DOHH2 (cell line): ENCODE measurements at regions not wholly inside any gene's neighbourhood (a gene's known extent, or its start where the extent isn't known, plus 50 kb on each side); places are given as distances from the start of the nearest gene placed in this dataset.

ENCODE experiments used
- H3F3A ChIP-seq: fragments of 200-600 bp; sonication (generic), shearing (Covaris generic); 2 replicates; pipeline ENCODE4 v1.6.0; 2016; ENCODE audit warnings: antibody characterized with exemption, mild to moderate bottlenecking; ENCODE audit not compliant: control insufficient read depth, insufficient read depth
- H3K27ac ChIP-seq: fragments of 200-600 bp; sonication (generic); 2 replicates; pipeline ENCODE4 v1.5.1; 2014; ENCODE audit warnings: low read depth, mild to moderate bottlenecking, low read length, moderate library complexity
- H3K27me3 ChIP-seq: fragments of 200-600 bp; sonication (generic); 2 replicates; pipeline ENCODE4 v1.6.1; 2014; ENCODE audit warnings: mild to moderate bottlenecking, low read length, mixed read lengths; ENCODE audit not compliant: control insufficient read depth
- H3K36me3 ChIP-seq: fragments of 200-600 bp; sonication (generic); 2 replicates; pipeline ENCODE4 v1.6.1; 2014; ENCODE audit warnings: mild to moderate bottlenecking, low read length, moderate library complexity, mixed read lengths; ENCODE audit not compliant: control insufficient read depth
- H3K4me1 ChIP-seq: fragments of 200-600 bp; sonication (generic); 2 replicates; pipeline ENCODE4 v1.6.1; 2014; ENCODE audit warnings: mild to moderate bottlenecking, low read length, mixed read lengths; ENCODE audit not compliant: control insufficient read depth
- H3K4me2 ChIP-seq: fragments of 200-600 bp; sonication (generic); 2 replicates; pipeline ENCODE4 v1.6.0; 2014; ENCODE audit warnings: mild to moderate bottlenecking, low read length, moderate library complexity
- H3K4me3 ChIP-seq: fragments of 200-600 bp; sonication (generic); 2 replicates; pipeline ENCODE4 v1.5.1; 2014; ENCODE audit warnings: mild to moderate bottlenecking, low read length, mixed read lengths
- H3K79me2 ChIP-seq: fragments of 200-600 bp; sonication (generic); 2 replicates; pipeline ENCODE4 v1.6.1; 2014; ENCODE audit warnings: mild to moderate bottlenecking, low read length, mixed read lengths; ENCODE audit not compliant: control insufficient read depth
- H3K9me2 ChIP-seq: fragments of 200-600 bp; sonication (generic); replicated peaks from 2 replicates; pipeline ENCODE4 v1.6.1; 2014; ENCODE audit warnings: mild to moderate bottlenecking, low read length, mixed read lengths; ENCODE audit not compliant: control insufficient read depth
- H3K9me3 ChIP-seq: fragments of 200-600 bp; sonication (generic); 2 replicates; pipeline ENCODE4 v1.6.1; 2014; ENCODE audit warnings: antibody characterized with exemption, low read length, mixed read lengths; ENCODE audit not compliant: control insufficient read depth, insufficient read depth
- H4K20me1 ChIP-seq: fragments of 200-600 bp; sonication (generic); 2 replicates; pipeline ENCODE4 v1.6.0; 2014; ENCODE audit warnings: low read depth, mild to moderate bottlenecking, antibody characterized with exemption, low read length, moderate library complexity; ENCODE audit not compliant: control insufficient read depth, insufficient read depth
- CTCF ChIP-seq: fragments of 200-600 bp; sonication (generic); IDR thresholded peaks from one replicate; pipeline ENCODE4 v1.5.1; 2014; ENCODE audit warnings: antibody characterized with exemption, mild to moderate bottlenecking, low read depth, low read length; ENCODE audit not compliant: poor library complexity, severe bottlenecking
- EZH2phosphoT487 ChIP-seq: fragments of 200-600 bp; sonication (generic); IDR thresholded peaks from 2 replicates; pipeline ENCODE4 v1.6.1; 2017; ENCODE audit warnings: borderline replicate concordance, mild to moderate bottlenecking, antibody characterized with exemption, low read length, moderate library complexity, mixed read lengths

GRCh38 chr7:114364151-114364550, 50.5 kb upstream of the FOXP2 start:
- H3K9me2 ChIP-seq: no peaks in the 10 kb centered on the region

DNA sequence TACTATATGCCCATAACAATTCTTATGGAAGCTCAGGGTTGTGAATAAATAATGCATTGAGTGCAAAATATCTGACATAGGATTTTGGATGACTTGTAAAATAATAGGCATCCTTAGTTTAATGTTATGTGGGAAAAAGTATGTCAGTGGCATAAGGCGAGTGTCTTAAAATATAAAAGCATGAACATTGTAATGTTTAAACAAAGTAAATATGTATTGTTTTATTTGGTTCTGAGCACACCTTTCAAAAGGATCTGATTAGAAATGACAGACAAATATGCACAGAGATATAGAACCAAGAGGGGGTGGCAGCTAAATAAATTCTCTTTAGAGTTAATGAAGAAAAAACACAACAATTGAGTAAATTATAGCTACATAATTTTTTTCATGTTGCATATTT, 51.3 kb upstream of the FOXP2 start:
- no peaks in the 10 kb centered on the region for H3K9me2 ChIP-seq
- TF ChIP-seq EZH2phosphoT487: no peak
- TF ChIP-seq CTCF: no peak
- no peak overlapping the region for H3K4me3 ChIP-seq
- H3K4me1 ChIP-seq: no peaks in the 10 kb centered on the region
- no peak overlapping the region for H3K4me2 ChIP-seq
- H3K36me3 ChIP-seq: no peaks in the 10 kb centered on the region
- H3K27ac ChIP-seq: no peak overlapping the region
- no peaks in the 10 kb centered on the region for H3K9me3 ChIP-seq
- no peaks in the 10 kb centered on the region for H4K20me1 ChIP-seq
- no peaks in the 10 kb centered on the region for H3K27me3 ChIP-seq
- H3F3A ChIP-seq: no peaks in the 10 kb centered on the region
- H3K79me2 ChIP-seq: no peaks in the 10 kb centered on the region

More at GRCh38 chr7:114364151-114364550, 50.5 kb upstream of the FOXP2 start:
- Histone ChIP-seq H3K79me2 (no peaks in the 10 kb centered on the region), H3K4me3 (no peak overlapping the region), H3K27me3 (no peaks in the 10 kb centered on the region), H3K4me2 (no peak overlapping the region), H4K20me1 (no peaks in the 10 kb centered on the region), H3K4me1 (no peaks in the 10 kb centered on the region), H3K36me3 (no peaks in the 10 kb centered on the region), H3F3A (no peaks in the 10 kb centered on the region), H3K27ac (no peak overlapping the region), H3K9me3 (no peaks in the 10 kb centered on the region)
- TF ChIP-seq CTCF: no peak
- TF ChIP-seq EZH2phosphoT487: no peak

DNA sequence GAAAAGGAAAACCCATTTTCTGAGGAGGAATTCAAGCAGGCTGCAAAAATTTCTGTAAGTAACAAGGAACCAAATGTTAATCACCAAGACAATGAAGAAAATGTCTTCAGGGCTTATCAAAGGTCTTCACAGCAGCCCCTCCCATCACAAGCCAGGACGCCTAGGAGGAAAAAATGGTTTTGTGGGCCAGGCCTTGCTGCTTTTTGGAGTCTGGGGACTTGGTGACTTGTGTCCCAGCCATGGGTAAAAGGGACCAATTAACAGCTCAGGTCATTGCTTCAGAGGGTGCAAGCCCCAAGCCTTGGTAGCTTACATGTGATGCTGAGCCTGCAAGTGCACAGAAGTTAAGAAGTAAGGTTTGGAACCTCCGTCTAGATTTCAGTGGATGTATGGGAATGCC, 55.7 kb upstream of the FOXP2 start:
- Histone ChIP-seq H3K36me3 (no peaks in the 10 kb centered on the region), H3K79me2 (no peaks in the 10 kb centered on the region), H3K4me3 (no peak overlapping the region), H3K4me1 (no peaks in the 10 kb centered on the region), H3F3A (no peaks in the 10 kb centered on the region), H4K20me1 (no peaks in the 10 kb centered on the region), H3K4me2 (no peak overlapping the region), H3K9me3 (no peaks in the 10 kb centered on the region), H3K27me3 (no peaks in the 10 kb centered on the region), H3K9me2 (no peaks in the 10 kb centered on the region), H3K27ac (no peak overlapping the region)
- TF ChIP-seq EZH2phosphoT487 (no peak), CTCF (no peak)

DNA sequence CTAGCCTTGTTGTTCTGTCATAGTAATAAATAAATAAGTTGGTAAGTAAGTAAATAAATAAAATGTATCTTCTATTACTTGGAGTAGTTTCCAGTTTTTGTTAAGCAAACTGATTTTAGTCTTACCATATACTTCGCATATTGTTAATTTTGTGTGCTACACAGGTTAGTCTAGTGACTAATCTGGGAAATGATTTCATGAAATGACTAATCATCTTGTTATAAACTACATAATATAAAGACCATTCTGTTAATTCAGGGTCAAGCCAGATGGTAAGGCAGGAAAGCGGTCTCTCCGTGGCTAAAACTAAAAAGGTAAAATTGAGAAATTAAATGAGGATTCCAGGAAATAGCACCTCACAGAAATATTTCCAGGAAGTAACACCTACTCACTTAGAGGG, 58.5 kb upstream of the FOXP2 start:
- Histone ChIP-seq H3K9me2 (no peaks in the 10 kb centered on the region), H3K79me2 (no peaks in the 10 kb centered on the region), H3K9me3 (no peaks in the 10 kb centered on the region), H3F3A (no peaks in the 10 kb centered on the region), H3K27ac (no peak overlapping the region), H3K4me3 (no peak overlapping the region), H3K4me2 (no peak overlapping the region), H3K27me3 (no peaks in the 10 kb centered on the region), H3K36me3 (no peaks in the 10 kb centered on the region), H3K4me1 (no peaks in the 10 kb centered on the region), H4K20me1 (no peaks in the 10 kb centered on the region)
- TF ChIP-seq EZH2phosphoT487: no peak
- no peak for TF ChIP-seq CTCF
